ENCODE measurements at regions not wholly inside any gene's neighbourhood (a gene's known extent, or its start where the extent isn't known, plus 50 kb on each side); places are given as distances from the start of the nearest gene placed in this dataset.
A peak's percentile ranks its signal among the peaks of the same experiment; 100 is the strongest.
"Not testable (repeated sequence)": the region's sequence is repeated elsewhere in the genome, so short reads cannot be mapped to it uniquely, and the experiment has no call there.

DNA sequence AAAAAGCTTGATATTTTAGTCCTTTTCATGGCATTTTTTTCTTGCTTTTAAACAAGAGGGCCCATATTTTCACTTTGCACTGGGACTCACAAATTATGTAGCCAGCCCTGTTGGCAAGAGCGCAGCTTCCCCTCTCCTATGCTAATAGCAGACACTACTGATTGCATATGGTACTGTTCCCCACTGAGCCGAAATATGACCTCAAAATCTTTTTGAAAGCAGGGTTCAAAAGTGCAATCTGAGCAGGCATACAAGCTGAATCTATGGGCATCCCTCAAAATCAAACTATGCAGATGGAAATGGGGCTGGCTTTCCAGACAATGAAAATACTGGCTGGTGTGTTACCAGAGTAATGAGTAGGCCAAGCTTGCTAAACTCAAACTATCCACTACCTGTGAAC lies 225.2 kb upstream of the SETMAR start:
- no peak for DNase-seq

DNA sequence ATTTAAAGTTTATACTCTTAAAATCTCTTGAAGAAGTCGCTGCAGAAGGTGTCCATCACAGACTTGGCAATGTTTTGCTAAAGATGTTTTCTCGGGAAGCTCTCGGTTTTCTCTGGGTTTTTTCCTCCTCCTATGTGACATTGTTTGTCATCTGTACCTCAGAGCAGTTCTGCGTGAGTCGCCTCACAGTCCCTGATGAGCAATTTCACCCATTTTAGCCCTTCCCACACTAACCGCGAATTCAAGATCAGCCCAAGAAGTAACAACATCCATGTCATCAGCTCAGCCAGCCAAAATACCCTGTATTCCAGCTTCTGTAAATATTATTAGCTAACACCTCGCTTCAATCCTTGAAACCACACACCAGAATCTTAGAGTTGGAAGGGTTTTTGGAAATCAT lies 224.3 kb upstream of the SETMAR start:
- DNase-seq, result no peak

DNA sequence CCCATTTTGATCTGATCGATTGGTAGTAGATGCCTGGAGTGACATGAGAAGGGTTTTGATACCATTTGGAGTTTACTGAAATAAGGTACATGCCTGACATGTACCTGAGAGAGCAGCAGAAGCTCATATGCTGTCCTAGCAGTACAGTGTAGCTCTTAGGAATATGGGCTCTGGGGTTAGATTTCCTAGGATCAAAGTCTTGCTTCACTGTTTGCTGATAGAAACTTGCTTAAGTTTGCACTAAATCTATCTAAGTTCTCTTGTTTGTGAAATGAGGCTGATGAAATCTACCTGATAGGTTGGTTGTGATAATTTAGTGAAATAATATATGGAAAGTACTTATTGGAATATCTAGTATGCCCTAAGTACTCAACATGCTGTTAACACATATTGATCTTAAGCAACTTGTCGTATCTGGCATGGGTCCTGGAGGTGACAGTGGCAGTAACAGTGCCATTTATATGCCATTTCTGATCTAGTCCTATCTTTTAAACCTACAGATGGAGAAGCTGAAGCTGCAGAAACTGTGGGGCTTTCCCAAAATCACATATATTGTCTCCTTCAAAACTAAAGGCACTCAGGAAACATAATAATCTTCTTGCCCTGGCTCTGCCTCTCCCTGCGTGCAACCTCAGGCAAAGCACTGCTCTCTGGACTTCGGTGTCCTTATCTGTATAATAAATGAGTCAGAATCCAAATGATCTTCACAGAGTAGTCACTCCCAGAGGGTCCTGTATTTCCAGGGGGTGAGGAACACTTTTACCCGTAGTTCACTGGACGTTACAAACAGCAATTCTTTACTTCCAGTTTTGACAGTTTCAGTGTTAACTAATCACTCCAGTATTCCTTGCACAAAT lies 223.6 kb upstream of the SETMAR start:
- DNase-seq, result no peak

DNA sequence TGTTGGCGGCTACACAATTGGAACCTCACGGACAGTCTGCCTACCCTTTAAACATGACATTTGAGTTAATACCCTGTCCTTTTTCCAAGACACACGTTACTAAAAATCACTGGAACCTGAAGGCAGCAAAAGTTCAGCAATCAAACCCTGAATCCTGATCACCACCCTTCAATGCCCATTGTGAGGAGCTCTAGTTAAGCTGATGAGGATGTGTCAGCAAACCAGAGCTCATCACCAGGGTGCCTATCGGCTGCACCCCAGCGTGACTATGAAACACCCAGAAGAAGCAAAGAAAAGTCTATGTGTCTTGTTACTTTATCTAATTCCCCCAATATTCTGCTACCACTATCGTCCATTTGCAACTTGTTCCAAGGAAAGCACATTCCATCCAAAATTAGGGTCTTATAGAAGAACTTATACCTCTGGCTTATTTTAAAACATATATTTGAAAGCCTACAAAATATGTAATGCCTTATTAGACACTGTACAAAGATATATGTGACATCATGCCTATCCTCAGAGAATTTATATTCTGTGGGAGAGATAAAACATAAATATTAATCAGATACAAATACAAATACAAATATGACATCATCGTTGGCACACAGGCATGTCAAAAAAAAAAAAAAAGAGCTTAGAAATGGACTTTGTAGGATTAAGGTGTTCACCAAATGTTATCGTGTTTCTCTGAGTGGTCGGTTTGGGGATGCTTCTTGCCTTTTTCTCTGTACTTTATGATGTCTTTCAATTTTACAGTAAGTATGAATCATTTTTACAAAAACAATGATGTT lies 219.7 kb upstream of the SETMAR start:
- DNase-seq, result peak; percentile 51

DNA sequence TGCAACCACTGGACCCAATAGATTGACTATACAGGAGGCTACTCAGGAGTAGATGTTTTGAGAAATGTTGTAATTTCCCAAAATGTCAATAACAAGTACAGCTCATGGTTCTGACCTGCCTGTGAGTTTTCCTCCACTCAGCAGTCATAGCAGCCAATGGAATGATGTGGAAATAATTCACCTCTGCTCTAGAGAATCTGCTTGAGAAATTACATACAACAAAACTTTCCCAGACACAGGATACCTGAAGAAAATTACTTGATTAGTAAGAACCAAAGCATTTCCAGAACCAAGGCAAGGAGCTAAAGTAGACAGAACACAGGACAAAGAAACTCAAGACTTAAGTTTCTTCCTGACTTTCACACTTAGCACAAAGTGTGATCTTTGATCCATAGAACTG lies 218.9 kb upstream of the SETMAR start:
- no peak for DNase-seq

DNA sequence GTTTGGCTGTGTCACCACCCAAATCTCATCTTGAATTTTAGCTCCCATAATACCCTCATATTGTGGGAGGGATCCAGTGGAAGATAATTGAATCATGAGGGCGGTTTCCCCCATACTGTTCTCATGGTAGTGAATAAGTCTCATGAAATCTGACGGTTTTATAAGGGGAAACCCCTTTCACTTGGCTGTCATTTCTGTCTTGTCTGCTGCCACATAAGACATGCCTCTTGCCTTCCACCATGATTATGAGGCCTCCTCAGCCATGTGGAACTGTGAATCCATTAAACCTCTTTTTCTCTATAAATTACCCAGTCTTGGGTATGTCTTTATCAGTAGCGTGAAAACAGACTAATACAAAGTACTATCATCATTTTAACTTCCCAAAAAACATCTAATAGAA lies 216.5 kb upstream of the SETMAR start:
- not testable (repeated sequence) for DNase-seq

DNA sequence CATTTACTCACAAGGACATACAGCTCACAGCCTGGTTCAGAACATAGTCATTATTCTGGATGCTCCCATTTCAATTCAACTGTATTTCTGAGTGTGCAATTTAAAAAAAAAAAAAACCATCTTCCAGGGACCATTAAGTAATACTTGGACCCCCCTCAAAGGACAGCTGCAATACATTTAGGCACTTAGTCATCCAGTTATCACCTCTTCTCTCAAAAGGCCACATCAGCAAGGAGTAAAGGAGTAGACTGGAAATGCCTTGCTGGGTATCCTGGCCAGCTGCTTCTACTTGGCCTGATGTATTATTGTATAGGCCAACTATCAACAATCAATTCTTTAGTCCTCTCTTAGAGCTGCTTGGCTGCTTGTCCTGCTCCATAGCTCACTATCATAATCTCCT lies 211.4 kb upstream of the SETMAR start:
- no peak for DNase-seq

DNA sequence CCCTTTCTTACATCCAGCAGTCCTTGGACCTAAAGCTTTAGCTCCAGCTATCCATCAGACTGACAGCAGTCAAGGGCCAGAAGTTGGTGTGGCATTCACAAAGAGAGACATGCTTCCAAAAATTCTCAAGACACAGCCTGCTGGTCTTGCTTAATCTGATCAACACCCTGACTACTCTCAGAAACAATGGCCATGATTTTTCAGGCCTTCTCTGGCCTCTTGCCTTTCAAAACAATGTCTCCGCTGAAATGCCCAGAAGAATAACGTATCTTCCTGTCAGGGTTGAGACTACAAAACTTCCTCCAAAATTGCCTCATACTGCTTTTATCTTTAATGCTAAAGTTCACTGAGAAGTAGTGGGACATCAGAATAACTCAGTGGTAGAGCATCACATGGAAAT lies 205.4 kb upstream of the SETMAR start:
- DNase-seq, result no peak

DNA sequence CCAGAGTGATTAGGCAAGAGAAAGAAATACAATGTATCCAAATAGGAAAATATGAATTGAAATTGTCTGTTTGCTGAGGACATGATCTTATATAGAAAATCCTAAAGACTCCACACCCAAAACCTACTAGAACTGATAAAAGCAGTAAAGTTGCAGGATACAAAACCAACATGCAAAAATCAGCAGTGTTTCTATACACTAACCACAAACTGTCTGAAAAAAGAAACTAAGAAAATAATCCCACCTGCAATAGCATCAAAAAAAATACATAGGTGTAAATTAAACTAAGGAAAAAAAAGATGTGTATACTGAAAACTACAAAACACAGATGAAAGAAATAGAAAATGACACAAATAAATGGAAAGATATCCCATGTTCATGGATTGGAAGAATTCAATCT lies 203.6 kb upstream of the SETMAR start:
- DNase-seq, result no peak

DNA sequence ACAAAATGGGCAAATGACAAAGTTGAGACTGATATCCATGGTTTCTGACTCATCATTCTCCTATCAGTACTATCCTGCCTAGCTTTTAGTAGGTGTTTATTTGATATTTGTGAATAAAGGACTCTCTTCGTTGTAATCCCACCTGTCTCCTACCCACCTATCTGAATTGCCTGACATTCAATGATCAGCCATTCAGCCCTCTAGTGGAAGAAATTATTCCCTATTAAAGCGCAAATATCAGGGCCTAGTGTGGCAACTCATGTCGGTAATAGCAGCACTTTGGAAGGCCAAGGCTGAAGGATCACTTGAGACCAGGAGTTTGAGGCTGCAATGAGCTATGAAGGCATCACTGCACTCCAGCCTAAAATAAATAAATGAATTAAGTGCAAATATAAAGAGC lies 195.7 kb upstream of the SETMAR start:
- DNase-seq, result no peak

DNA sequence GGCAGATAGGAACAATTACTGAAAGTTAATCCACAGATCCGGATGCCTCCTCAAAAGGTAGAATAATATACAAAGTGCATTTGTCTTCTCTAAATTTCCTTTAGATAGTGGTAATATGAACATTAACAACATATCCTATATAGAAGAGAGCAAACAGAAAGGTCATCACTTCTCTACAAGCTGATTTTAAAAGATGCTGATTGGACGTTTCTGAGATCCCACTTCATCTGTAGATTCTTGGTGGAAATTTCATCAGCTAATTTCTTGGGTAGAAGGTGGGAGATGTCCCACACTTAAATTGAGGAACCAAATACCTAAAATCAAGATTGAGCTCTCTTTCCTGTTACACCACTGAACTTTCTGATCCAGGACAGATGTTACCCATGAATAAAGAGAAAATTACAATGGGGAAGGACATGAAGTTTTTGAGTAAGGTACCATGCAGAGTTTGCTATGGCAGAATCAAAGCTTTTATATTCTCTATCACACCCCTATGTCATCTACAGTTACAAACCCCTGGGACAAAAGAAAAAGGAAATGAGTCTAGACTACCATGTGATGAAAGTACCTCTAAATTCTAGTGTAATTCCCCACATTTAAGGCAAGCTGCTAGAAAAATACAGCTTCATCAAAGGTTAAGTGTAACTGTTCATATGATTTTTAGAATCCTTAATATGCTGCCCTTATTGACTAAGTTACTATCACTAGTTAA lies 189.2 kb upstream of the SETMAR start:
- no peak for DNase-seq

DNA sequence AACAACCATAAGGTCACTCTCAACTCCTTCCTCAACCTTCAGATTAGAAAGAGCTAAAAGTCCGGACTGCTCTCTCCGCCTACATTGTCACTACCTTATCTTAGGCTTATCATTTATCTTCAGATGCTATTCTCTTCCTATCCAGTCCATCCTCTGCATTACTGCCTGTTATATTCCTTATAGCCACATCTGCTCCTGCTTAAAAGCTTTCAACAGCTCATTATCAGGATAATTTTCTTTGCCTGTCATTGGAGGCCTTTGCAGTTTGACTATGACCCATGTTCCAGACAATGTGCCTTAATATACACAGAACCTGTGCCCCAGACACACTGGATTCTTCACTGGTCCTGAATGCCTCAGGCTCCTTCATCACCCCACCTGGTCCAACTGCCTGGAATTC lies 184.1 kb upstream of the SETMAR start:
- no peak for DNase-seq

DNA sequence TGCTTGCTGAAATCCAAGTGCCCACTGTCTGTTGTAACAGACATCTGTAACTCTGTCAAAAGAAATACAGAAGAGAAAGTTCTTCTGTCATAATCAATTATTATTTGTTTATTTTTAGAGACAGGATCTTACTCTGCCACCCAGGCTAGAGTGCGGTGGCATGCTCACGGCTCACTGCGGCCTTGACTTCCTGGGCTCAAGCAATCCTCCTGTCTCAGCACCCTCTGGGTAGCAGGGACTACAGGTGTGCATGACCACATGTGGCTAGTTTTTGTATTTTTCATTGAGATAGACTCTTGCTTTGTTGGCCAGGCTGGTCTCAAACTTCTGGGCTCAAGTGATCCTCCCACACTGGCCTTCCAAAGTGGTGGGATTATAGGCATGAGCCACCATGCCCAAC lies 177.6 kb upstream of the SETMAR start:
- no peak for DNase-seq

DNA sequence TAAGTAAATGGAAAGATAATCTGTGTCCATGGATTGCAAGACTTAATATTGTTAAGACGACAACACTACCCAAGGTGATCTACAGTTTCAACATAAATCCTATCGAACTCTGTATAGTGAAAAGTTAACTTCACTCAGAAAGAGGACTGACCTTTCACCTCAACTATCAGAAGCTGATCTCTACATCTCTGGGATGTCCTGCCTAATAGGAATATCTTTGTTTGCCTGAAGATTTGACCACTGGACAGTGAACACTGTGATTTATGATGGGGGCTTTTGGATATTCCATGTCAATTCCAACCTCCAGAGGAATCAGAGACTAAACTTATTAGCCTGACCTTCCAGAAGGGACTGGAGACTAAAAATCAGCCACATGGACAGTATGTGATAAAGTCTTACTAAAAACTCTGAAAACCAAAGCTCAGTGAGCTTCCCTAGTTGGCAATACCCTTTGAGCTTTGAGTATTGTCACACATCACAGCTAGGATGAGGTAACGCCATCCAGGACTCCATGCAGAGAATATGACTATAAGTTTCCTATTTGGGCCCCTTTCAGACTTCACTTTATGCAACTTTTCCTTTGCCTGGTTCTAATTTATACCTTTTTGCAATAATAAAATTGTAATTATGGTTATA lies 164.9 kb upstream of the SETMAR start:
- DNase-seq, result no peak

DNA sequence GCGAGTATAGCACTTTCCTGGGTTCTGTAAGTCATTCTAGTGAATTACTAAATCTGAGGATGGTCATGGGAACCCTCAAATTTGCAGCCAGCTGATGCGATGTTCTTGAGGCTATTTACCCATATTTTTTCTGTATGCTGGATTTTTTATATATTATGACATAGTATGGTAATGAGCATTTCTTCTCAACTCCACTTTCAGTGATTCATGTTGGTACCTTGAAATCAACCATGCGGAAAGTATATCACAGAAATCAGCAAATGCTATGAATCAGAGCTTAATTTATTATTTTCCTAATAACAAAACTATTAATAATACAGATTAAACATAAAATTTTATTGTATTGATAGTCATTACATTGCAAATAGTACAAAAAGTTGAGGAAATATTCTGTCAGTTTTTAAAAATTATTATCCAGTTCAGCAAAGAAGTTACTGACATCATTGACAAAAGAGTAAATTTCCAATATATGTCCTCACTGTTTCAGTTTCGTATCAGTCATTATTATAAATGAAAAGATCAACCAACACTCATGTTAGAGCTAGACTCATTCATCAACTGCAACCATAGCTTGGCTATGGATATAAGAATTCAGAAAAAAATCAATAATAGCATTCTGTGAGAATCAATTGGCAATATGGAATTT lies 164.3 kb upstream of the SETMAR start:
- DNase-seq, result no peak

DNA sequence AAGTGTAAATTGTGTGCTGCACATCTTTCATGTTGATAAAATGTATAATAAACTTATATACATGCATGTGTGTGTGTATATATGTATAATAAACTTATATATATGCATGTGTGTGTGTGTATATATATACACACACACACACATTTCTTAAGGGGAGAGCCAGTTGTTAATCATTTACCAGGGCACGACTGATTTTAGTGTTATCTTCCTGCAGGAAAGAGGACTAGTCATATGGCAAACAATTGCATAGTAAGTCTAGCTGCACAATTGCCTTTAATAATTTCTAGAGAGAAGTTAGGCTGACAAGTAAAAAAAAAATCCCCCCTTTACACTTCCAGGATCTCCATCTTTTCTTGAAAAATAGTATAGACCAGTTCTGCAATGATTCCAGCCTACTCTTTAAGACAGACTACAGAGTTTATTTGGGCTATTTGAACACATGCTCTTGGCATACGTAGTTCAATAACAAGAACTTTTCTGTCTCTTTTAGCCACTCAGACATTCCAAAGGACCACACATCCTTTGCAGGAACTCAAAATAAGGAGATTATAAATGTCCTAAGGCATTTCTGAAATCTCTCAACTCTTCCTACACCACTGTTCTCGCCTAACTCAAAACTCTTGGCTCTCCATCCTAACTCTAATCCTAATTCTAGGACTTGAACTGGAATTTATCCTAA lies 163.6 kb upstream of the SETMAR start:
- no peak for DNase-seq

DNA sequence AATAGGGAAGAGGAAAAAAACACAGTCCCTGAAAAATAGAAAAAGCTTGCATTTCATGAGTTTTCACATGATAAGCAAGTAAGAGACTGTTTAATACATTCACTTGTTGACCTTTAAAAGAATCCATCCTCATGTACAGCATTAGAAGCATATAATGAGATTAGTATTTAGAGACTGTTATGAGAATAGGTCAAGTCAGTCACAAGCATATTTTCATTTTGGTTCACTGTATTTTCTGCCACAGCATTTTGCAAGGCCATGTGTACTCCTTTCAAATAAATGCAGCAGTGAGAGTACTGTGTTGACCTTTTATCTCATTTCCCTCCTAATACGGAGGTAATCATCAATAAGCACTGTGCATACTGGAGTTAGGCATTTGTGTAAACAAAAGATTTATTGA lies 162.2 kb upstream of the SETMAR start:
- DNase-seq, result no peak

DNA sequence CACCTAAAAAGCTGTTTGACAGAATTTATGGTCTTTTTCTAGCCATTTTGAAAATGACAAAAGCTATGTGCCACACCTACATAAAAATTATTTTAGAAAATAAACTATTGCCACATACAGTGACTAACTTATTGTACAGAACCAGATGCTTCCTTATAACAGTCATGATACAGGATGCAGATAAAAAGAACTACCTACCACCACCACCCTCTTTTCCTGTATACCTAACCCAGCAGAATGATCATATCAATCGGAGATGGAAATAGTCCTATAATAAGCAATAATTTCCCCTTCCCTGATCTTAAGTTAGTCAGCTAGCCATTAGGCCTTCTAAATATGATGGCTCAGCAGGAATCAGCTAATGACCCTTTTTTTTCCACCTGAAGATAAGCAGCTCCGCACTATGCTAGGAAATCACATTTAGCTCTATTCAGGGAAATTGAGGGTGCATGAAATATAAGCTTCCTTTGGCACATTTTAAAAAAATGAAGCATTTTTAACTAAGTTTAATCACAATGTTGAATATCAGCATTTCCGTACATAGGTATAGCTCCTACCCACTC lies 155.5 kb upstream of the SETMAR start:
- DNase-seq, result no peak

DNA sequence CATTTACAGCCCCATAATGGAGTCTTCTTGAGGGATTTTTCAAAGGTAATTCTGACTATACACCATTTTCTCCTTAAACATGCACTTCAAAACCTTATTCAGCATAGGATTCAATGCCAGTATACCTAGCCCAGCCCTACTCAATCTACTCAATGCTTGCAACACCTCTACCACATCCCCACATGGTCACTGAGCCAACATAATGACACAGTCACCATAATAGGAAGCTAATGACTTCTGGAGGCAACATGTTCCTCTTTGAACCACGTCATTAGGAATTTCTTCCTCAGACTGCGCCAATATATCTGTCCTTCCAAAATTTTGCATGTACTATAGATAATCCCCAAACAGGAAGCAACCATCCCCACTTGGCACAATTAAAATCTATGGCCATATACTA lies 153.9 kb upstream of the SETMAR start:
- DNase-seq, result no peak

DNA sequence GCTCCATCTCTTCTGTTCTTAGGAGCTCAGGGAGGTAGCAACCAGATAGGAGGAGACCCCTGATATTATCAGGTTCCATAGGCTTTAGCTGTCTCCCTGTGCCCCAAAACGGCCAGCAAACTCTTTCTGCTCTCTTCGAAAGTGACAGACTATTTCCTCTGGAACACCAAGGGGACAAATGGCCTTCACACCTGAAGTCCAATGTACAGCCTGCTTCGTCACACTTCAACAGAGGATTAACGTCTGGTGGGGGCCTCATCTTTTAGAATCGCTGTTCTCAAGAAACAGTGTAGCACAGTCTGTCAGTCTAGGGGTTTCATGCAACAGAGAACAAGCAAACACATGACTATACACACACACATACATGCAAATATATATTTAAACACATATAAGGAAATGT lies 152.4 kb upstream of the SETMAR start:
- no peak for DNase-seq

DNA sequence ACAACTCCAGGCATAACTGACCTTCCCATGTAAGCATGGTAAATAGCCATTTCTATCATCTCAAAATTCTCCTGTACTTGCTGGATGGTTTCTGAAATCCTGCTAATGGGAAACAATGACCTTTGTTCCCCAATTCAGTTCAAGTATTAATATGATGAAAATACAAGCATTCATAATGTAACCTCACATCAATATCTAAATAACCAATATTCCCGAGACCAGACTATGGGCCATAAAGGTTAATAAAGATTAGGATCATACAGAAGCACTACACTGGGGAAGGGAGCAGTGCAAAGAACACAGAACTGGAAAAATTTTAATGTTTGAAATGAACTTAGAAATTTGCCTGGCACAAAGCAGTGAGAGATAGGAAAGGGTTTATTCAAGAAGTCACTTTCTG lies 151.3 kb upstream of the SETMAR start:
- DNase-seq, result no peak

DNA sequence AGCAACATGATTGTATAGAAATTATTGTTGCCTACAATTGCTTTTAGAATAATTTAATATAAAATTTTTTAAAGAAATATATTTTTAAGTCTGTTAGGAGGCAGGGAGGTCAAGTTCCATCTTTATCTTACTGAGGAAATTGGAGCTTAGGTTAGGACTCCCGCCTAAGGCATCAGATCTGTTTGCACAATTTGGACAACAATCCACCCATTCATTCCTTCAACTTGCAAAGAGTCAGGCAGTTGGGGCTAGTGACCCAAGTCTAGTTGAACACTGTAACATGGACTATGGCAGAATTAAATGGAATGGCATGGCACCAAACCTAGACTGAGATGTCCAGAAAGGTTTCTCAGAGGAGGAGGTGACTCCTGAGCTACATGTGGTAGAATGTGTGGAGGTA lies 149.4 kb upstream of the SETMAR start:
- no peak for DNase-seq

All from NCI-H524 treated with DMSO at 0.1 percent for 48 hours (cell line).